WTC11 (cell line): ENCODE measurements at regions not wholly inside any gene's neighbourhood (a gene's known extent, or its start where the extent isn't known, plus 50 kb on each side); places are given as distances from the start of the nearest gene placed in this dataset.

Source experiments
- ATAC-seq: fragments of 200-7000 bp; cut with Tn5 transposase; 2 replicates; pipeline ENCODE4 v1.10.0; 2021; ENCODE audit warnings: mild to moderate bottlenecking, moderate library complexity
- CTCF ChIA-PET: fragments of 300-600 bp; sonication (Branson Sonifier 250); formaldehyde crosslinking; loops from one replicate; lab custom pipeline; 2021; ENCODE audit warnings: antibody characterized with exemption; lab: Charles Lee
- POLR2A ChIA-PET: fragments of 350-600 bp; sonication (Branson Sonifier 250); formaldehyde crosslinking; loops from one replicate; lab custom pipeline; 2021; ENCODE audit warnings: antibody characterized with exemption; lab: Charles Lee
- DNase-seq: peaks from one replicate; pipeline ENCODE4 v3.0.0; 2021; ENCODE audit warnings: low spot score
- H3K27ac Mint-ChIP-seq: 2 replicates; pipeline ENCODE4 v1.8.0; 2021; ENCODE audit warnings: mixed read lengths
- H3K27me3 Mint-ChIP-seq: 2 replicates; pipeline ENCODE4 v1.8.0; 2021; ENCODE audit warnings: low read depth, mild to moderate bottlenecking, moderate library complexity, mixed read lengths
- H3K36me3 Mint-ChIP-seq: 2 replicates; pipeline ENCODE4 v1.8.0; 2021; ENCODE audit warnings: mixed read lengths
- H3K4me1 Mint-ChIP-seq: 2 replicates; pipeline ENCODE4 v1.8.0; 2022; ENCODE audit warnings: mixed read lengths
- H3K4me3 Mint-ChIP-seq: 2 replicates; pipeline ENCODE4 v1.8.0; 2021; ENCODE audit warnings: mild to moderate bottlenecking, moderate library complexity, mixed read lengths
- H3K9me3 Mint-ChIP-seq: 2 replicates; pipeline ENCODE4 v1.8.0; 2021; ENCODE audit warnings: mixed read lengths
- CREB1 ChIP-seq: sonication (generic); formaldehyde crosslinking; IDR thresholded peaks from 2 replicates; pipeline ENCODE4 v1.8.0; 2023; ENCODE audit warnings: mild to moderate bottlenecking, missing genetic modification reagents
- ELF4 ChIP-seq: sonication (generic); formaldehyde crosslinking; IDR thresholded peaks from 2 replicates; pipeline ENCODE4 v1.8.1; 2022; ENCODE audit warnings: low read depth, mild to moderate bottlenecking, moderate library complexity, missing genetic modification reagents
- ETV6 ChIP-seq: sonication (generic); formaldehyde crosslinking; IDR thresholded peaks from 2 replicates; pipeline ENCODE4 v1.8.1; 2022; ENCODE audit warnings: mild to moderate bottlenecking, missing genetic modification reagents
- FOXK1 ChIP-seq: sonication (generic); formaldehyde crosslinking; IDR thresholded peaks from 2 replicates; pipeline ENCODE4 v1.8.0; 2022; ENCODE audit warnings: mild to moderate bottlenecking, moderate library complexity, missing genetic modification reagents
- JAZF1 ChIP-seq: fragments of 250-450 bp; sonication (Bioruptor Pico); IDR thresholded peaks from 2 replicates; pipeline ENCODE4 v1.9.0; 2021; ENCODE audit warnings: moderate library complexity, mild to moderate bottlenecking, inconsistent platforms
- JUN ChIP-seq: sonication (generic); formaldehyde crosslinking; IDR thresholded peaks from 2 replicates; pipeline ENCODE4 v1.8.0; 2023; ENCODE audit warnings: mild to moderate bottlenecking, missing genetic modification reagents
- NFYB ChIP-seq: sonication (generic); formaldehyde crosslinking; conservative IDR thresholded peaks from 2 replicates; pipeline ENCODE4 v1.8.0; 2022; ENCODE audit warnings: low read depth, missing genetic modification reagents
- RELA ChIP-seq: sonication (generic); formaldehyde crosslinking; IDR thresholded peaks from 2 replicates; pipeline ENCODE4 v1.8.1; 2022; ENCODE audit warnings: missing genetic modification reagents, mild to moderate bottlenecking, borderline replicate concordance
- TCF7 ChIP-seq: sonication (generic); formaldehyde crosslinking; IDR thresholded peaks from 2 replicates; pipeline ENCODE4 v1.8.0; 2022; ENCODE audit warnings: mild to moderate bottlenecking, low read depth, missing genetic modification reagents, moderate library complexity
- TEAD4 ChIP-seq: sonication (generic); formaldehyde crosslinking; IDR thresholded peaks from 2 replicates; pipeline ENCODE4 v1.8.0; 2022; ENCODE audit warnings: mild to moderate bottlenecking, missing genetic modification reagents
- ZNF317 ChIP-seq: sonication (generic); formaldehyde crosslinking; IDR thresholded peaks from 2 replicates; pipeline ENCODE4 v1.8.1; 2023; ENCODE audit warnings: low read depth, mild to moderate bottlenecking, moderate library complexity, missing genetic modification reagents, borderline replicate concordance
- TF ChIP-seq, protein P1 (sequence below): sonication (generic); formaldehyde crosslinking; IDR thresholded peaks from 2 replicates; pipeline ENCODE4 v1.8.1; 2023; ENCODE audit warnings: mild to moderate bottlenecking, missing genetic modification reagents, moderate library complexity
- TF ChIP-seq, protein P2 (sequence below): fragments of 250-450 bp; sonication (Bioruptor Pico); IDR thresholded peaks from 2 replicates; pipeline ENCODE4 v2.1.2; 2022; ENCODE audit warnings: mild to moderate bottlenecking, moderate library complexity
- TF ChIP-seq, protein P3 (sequence below): sonication (generic); formaldehyde crosslinking; IDR thresholded peaks from 2 replicates; pipeline ENCODE4 v1.8.1; 2022; ENCODE audit warnings: missing genetic modification reagents, borderline replicate concordance
- TF ChIP-seq, protein P4 (sequence below): sonication (generic); formaldehyde crosslinking; IDR thresholded peaks from 2 replicates; pipeline ENCODE4 v1.8.1; 2023; ENCODE audit warnings: mild to moderate bottlenecking, missing genetic modification reagents, moderate library complexity
- TF ChIP-seq, protein P5 (sequence below): sonication (generic); formaldehyde crosslinking; IDR thresholded peaks from 2 replicates; pipeline ENCODE4 v1.8.0; 2023; ENCODE audit warnings: missing genetic modification reagents
- TF ChIP-seq, protein P6 (sequence below): sonication (generic); formaldehyde crosslinking; IDR thresholded peaks from 2 replicates; pipeline ENCODE4 v1.8.1; 2023; ENCODE audit warnings: mild to moderate bottlenecking, missing genetic modification reagents
- TF ChIP-seq, protein P7 (sequence below): sonication (generic); formaldehyde crosslinking; IDR thresholded peaks from 2 replicates; pipeline ENCODE4 v1.8.0; 2022; ENCODE audit warnings: mild to moderate bottlenecking, missing genetic modification reagents
- TF ChIP-seq, protein P8 (sequence below): sonication (generic); formaldehyde crosslinking; conservative IDR thresholded peaks from 2 replicates; pipeline ENCODE4 v1.8.1; 2022; ENCODE audit warnings: mild to moderate bottlenecking, missing genetic modification reagents
- TF ChIP-seq, protein P9 (sequence below): sonication (generic); formaldehyde crosslinking; IDR thresholded peaks from 2 replicates; pipeline ENCODE4 v1.8.0; 2022; ENCODE audit warnings: mild to moderate bottlenecking, missing genetic modification reagents

DNA sequence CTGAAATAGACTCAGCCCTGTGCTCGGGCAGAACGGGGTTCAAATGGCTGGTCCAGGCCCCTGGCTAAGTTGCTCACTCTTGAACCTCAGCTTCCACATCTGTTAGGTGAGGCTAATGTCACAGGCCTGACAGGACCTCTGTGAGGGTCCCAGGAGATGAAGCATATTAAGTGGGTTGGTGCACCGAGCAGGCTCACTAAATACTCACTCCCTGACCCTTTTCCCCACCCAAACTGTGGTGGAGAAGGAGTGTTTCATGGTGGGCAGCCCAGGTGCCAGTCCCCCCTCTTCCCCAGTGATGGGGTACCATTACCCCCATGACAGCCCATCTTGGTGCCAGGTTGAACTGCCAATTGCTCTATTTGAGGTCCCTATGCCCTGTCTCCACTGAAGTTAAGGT, 286.0 kb downstream of the MYCN start:
- ChIA-PET POLR2A (no interaction called here), CTCF (no interaction called here)
- no peak overlapping the region for H3K27ac Mint-ChIP-seq
- H3K4me3 Mint-ChIP-seq: no peak overlapping the region
- H3K27me3 Mint-ChIP-seq: no peaks in the 10 kb centered on the region; the same call in 1 of the 2 replicates
- no peak for DNase-seq
- H3K36me3 Mint-ChIP-seq: no peaks in the 10 kb centered on the region
- TF ChIP-seq, protein P1, sequence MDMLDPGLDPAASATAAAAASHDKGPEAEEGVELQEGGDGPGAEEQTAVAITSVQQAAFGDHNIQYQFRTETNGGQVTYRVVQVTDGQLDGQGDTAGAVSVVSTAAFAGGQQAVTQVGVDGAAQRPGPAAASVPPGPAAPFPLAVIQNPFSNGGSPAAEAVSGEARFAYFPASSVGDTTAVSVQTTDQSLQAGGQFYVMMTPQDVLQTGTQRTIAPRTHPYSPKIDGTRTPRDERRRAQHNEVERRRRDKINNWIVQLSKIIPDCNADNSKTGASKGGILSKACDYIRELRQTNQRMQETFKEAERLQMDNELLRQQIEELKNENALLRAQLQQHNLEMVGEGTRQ (CRISPR knock-in tag): no peak
- TF ChIP-seq, protein P2, sequence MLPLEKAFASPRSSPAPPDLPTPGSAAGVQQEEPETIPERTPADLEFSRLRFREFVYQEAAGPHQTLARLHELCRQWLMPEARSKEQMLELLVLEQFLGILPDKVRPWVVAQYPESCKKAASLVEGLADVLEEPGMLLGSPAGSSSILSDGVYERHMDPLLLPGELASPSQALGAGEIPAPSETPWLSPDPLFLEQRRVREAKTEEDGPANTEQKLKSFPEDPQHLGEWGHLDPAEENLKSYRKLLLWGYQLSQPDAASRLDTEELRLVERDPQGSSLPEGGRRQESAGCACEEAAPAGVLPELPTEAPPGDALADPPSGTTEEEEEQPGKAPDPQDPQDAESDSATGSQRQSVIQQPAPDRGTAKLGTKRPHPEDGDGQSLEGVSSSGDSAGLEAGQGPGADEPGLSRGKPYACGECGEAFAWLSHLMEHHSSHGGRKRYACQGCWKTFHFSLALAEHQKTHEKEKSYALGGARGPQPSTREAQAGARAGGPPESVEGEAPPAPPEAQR (CRISPR knock-in tag): no peak
- no peak for TF ChIP-seq FOXK1 (CRISPR knock-in tag)
- peaks cover 11% of the 10 kb centered on the region for H3K9me3 Mint-ChIP-seq
- no peak for ATAC-seq
- H3K4me1 Mint-ChIP-seq: peaks cover 39% of the 10 kb centered on the region

DNA sequence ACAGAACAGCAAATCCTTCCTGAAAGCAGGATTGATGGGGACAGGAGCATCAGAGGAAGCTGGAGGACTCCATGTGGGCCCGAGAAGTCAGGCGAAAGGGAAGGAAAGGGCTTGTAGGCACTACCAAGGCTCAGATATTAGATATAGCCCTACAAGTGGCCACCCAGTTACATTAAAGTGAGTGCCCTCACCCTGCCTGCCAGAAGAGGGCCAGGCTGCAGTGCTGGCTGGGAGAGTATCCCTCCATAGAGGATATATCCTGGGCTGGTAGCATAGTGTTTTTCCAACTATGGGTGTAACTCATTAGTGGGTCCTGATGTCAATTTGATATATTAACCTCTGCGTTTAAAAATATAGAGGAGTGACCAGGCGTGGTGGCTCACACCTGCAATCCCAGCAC, 285.2 kb downstream of the MYCN start:
- Mint-ChIP-seq H3K4me3 (no peak overlapping the region), H3K9me3 (peaks cover 12% of the 10 kb centered on the region), H3K4me1 (peaks cover 39% of the 10 kb centered on the region), H3K27ac (no peak overlapping the region), H3K36me3 (no peaks in the 10 kb centered on the region), H3K27me3 (no peaks in the 10 kb centered on the region; the same call in 1 of the 2 replicates)
- ChIA-PET POLR2A (no interaction called here), CTCF (no interaction called here)
- DNase-seq: no peak
- TF ChIP-seq, protein P3, sequence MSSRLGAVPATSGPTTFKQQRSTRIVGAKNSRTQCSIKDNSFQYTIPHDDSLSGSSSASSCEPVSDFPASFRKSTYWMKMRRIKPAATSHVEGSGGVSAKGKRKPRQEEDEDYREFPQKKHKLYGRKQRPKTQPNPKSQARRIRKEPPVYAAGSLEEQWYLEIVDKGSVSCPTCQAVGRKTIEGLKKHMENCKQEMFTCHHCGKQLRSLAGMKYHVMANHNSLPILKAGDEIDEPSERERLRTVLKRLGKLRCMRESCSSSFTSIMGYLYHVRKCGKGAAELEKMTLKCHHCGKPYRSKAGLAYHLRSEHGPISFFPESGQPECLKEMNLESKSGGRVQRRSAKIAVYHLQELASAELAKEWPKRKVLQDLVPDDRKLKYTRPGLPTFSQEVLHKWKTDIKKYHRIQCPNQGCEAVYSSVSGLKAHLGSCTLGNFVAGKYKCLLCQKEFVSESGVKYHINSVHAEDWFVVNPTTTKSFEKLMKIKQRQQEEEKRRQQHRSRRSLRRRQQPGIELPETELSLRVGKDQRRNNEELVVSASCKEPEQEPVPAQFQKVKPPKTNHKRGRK (CRISPR knock-in tag): no peak
- no peak for TF ChIP-seq CREB1 (CRISPR knock-in tag)
- TF ChIP-seq, protein P4, sequence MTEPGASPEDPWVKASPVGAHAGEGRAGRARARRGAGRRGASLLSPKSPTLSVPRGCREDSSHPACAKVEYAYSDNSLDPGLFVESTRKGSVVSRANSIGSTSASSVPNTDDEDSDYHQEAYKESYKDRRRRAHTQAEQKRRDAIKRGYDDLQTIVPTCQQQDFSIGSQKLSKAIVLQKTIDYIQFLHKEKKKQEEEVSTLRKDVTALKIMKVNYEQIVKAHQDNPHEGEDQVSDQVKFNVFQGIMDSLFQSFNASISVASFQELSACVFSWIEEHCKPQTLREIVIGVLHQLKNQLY (CRISPR knock-in tag): no peak
- TF ChIP-seq, protein P1 (CRISPR knock-in tag): no peak
- TF ChIP-seq JUN: no peak
- no peak for TF ChIP-seq ZNF317
- ATAC-seq: no peak; the same call in 1 of the 2 replicates

DNA sequence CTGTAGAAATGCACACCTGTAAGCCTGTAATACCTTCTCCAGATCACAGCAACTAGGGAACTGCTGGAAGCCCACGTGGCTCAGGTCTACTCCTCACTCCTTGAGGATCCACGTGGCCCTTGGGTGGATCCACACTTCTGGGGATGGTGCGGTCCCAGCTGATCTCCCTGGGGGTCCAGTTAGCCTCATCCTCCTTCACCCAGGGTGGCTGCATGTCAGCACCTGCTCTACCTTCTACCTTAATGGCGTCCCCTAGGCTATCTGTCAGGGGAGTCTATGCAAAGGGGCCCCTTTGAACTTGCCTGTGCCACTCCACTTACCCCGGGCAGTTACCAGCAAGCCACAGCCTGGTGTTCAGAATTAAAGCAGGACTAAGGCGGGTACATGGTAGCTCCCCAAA, 284.7 kb downstream of the MYCN start:
- ChIA-PET POLR2A (no interaction called here), CTCF (no interaction called here)
- no peak for ATAC-seq
- peaks cover 39% of the 10 kb centered on the region for H3K4me1 Mint-ChIP-seq
- no peak overlapping the region for H3K4me3 Mint-ChIP-seq
- DNase-seq: no peak
- H3K27ac Mint-ChIP-seq: no peak overlapping the region
- no peaks in the 10 kb centered on the region; the same call in 1 of the 2 replicates for H3K27me3 Mint-ChIP-seq
- no peaks in the 10 kb centered on the region for H3K36me3 Mint-ChIP-seq
- H3K9me3 Mint-ChIP-seq: peaks cover 12% of the 10 kb centered on the region
- TF ChIP-seq, protein P3 (CRISPR knock-in tag): no peak
- TF ChIP-seq, protein P5, sequence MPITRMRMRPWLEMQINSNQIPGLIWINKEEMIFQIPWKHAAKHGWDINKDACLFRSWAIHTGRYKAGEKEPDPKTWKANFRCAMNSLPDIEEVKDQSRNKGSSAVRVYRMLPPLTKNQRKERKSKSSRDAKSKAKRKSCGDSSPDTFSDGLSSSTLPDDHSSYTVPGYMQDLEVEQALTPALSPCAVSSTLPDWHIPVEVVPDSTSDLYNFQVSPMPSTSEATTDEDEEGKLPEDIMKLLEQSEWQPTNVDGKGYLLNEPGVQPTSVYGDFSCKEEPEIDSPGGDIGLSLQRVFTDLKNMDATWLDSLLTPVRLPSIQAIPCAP: no peak
- TF ChIP-seq, protein P6, sequence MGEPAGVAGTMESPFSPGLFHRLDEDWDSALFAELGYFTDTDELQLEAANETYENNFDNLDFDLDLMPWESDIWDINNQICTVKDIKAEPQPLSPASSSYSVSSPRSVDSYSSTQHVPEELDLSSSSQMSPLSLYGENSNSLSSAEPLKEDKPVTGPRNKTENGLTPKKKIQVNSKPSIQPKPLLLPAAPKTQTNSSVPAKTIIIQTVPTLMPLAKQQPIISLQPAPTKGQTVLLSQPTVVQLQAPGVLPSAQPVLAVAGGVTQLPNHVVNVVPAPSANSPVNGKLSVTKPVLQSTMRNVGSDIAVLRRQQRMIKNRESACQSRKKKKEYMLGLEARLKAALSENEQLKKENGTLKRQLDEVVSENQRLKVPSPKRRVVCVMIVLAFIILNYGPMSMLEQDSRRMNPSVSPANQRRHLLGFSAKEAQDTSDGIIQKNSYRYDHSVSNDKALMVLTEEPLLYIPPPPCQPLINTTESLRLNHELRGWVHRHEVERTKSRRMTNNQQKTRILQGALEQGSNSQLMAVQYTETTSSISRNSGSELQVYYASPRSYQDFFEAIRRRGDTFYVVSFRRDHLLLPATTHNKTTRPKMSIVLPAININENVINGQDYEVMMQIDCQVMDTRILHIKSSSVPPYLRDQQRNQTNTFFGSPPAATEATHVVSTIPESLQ (CRISPR knock-in tag): no peak
- TF ChIP-seq NFYB (CRISPR knock-in tag) (no peak), TEAD4 (no peak), ELF4 (CRISPR knock-in tag) (no peak), TCF7 (no peak), ETV6 (CRISPR knock-in tag) (no peak), JAZF1 (no peak), RELA (CRISPR knock-in tag) (no peak)
- TF ChIP-seq, protein P7, sequence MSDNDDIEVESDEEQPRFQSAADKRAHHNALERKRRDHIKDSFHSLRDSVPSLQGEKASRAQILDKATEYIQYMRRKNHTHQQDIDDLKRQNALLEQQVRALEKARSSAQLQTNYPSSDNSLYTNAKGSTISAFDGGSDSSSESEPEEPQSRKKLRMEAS: no peak
- TF ChIP-seq, protein P8, sequence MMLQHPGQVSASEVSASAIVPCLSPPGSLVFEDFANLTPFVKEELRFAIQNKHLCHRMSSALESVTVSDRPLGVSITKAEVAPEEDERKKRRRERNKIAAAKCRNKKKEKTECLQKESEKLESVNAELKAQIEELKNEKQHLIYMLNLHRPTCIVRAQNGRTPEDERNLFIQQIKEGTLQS (CRISPR knock-in tag): no peak
- TF ChIP-seq, protein P9, sequence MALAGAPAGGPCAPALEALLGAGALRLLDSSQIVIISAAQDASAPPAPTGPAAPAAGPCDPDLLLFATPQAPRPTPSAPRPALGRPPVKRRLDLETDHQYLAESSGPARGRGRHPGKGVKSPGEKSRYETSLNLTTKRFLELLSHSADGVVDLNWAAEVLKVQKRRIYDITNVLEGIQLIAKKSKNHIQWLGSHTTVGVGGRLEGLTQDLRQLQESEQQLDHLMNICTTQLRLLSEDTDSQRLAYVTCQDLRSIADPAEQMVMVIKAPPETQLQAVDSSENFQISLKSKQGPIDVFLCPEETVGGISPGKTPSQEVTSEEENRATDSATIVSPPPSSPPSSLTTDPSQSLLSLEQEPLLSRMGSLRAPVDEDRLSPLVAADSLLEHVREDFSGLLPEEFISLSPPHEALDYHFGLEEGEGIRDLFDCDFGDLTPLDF (CRISPR knock-in tag): no peak
